Retinal pigment epithelial cell (primary cell): ENCODE measurements at regions not wholly inside any gene's neighbourhood (a gene's known extent, or its start where the extent isn't known, plus 50 kb on each side); places are given as distances from the start of the nearest gene placed in this dataset.

Experiments
- DNase-seq: peaks from one replicate; pipeline ENCODE4 v3.0.0-alpha.2; 2010; ENCODE audit warnings: low read depth
- H3K4me3 ChIP-seq: 2 replicates; pipeline ENCODE4 v1.5.1; 2011; ENCODE audit warnings: mild to moderate bottlenecking, low read length, control low read depth, moderate library complexity
- TF ChIP-seq, protein P1 (sequence below): conservative IDR thresholded peaks from 2 replicates; pipeline ENCODE4 v1.5.1; 2011; ENCODE audit warnings: low read depth, low read length, control low read depth, inconsistent platforms

- no peak for DNase-seq
- TF ChIP-seq, protein P1, sequence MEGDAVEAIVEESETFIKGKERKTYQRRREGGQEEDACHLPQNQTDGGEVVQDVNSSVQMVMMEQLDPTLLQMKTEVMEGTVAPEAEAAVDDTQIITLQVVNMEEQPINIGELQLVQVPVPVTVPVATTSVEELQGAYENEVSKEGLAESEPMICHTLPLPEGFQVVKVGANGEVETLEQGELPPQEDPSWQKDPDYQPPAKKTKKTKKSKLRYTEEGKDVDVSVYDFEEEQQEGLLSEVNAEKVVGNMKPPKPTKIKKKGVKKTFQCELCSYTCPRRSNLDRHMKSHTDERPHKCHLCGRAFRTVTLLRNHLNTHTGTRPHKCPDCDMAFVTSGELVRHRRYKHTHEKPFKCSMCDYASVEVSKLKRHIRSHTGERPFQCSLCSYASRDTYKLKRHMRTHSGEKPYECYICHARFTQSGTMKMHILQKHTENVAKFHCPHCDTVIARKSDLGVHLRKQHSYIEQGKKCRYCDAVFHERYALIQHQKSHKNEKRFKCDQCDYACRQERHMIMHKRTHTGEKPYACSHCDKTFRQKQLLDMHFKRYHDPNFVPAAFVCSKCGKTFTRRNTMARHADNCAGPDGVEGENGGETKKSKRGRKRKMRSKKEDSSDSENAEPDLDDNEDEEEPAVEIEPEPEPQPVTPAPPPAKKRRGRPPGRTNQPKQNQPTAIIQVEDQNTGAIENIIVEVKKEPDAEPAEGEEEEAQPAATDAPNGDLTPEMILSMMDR = no peak
- no peak overlapping the region for H3K4me3 ChIP-seq
Observed at GRCh38 chr21:41598561-41599431, 90.8 kb upstream of the TMPRSS2 start.

DNA sequence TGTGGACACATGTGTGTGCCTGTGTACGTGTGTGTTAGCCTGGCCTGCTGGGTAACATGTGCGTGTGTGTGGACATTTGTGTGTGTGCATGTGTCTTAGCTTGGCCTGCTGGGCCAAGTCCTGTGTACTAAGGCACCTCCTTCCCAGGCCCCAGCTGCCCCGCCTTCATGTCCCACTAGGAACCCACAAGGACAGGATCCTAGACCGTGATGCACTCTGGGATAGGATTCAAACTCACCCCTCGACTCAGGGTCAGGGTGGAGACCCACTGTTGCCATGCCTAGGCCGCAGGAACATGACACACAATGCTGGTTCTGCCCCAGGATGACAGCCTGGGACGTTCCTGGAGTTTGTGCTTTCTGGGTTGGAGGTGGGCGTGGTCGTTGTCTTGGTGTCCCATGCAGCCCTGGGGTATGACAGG, 89.9 kb upstream of the TMPRSS2 start:
- no peak overlapping the region for H3K4me3 ChIP-seq
- DNase-seq = no peak
- TF ChIP-seq, protein P1 = no peak

DNA sequence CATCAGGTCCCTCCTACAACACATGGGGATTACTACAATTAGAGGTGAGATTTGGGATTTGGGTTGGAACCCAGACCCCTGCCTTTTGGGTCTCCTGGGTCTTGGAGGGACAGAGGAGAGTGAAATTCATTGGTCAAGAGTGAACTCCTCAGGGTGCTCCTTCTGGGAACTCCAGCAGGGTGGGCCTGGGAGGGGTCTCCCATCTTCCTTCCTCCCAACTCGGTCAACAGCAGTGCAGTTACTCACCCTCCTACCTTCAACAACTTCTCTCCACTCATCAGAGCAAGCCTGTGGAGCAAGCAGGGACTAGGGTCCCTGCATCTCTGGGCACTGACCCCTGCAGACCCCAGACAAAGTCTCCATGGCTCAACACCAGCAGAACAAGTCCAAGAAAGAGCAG, 89.3 kb upstream of the TMPRSS2 start:
- no peak overlapping the region for H3K4me3 ChIP-seq
- no peak for DNase-seq
- TF ChIP-seq, protein P1 = no peak

DNA sequence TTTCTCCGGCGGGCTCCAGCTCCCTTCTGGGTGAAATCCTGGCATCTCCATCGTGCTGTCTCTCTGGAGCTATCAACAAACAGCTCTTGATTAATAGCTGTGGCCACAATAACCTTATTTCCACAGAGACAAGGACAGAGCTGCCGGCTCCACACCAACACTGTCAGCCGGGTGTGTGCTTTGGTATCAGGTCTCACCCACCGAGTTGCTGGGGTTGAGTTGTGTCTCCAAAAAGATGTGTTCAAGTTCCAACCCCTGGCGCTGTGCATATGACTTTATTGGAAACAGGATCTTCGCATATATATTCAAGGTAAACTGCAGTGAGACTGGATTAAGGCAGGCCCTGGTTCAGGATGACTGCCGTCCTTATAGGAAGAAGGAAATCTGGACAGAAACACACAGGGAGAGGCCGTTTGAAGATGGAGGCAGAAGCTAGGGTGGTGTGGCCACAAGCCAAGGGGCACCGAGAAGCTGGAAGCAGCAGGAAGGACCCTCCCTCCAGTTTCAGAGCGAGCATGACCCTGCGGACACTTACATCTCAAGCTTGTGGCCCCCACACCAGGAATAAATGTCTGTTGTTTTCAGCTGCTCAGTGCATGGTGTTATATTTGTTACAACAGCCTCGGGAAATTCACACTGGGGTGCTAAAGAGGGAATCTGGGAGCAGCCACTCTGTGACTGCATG, 88.4 kb upstream of the TMPRSS2 start:
- DNase-seq = no peak
- TF ChIP-seq, protein P1 = no peak

DNA sequence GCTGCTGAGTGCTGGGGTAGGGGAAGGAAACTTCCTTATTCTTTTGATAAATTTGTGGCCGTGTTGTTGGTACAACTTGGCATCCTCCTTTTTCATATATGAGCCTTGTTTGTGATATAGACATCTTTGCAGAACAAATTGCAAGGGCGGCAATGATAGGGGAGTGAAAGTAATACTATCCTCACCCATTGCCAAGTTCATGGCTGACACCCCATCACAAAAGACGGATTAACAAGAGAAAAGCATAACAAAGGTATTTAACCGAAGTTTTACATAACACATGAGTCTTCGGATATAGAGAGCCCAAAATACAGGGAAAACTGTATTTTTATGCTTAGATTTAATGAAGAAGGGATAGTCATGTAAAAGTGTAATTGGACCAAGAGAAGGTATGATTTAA, 86.3 kb upstream of the TMPRSS2 start:
- no peak overlapping the region for H3K4me3 ChIP-seq
- no peak for DNase-seq
- TF ChIP-seq, protein P1 = no peak

More for the DNA sequence above, 88.4 kb upstream of the TMPRSS2 start:
- H3K4me3 ChIP-seq = no peak overlapping the region

GRCh38 chr21:41593760-41594138, 85.8 kb upstream of the TMPRSS2 start:
- H3K4me3 ChIP-seq = no peak overlapping the region
- TF ChIP-seq, protein P1 = no peak
- DNase-seq = no peak
